Hematopoietic multipotent progenitor cell treated with erythropoietin and hydrocortisone succinate and interleukin-3 and kit ligand, for 6 days (in vitro differentiated cells): ENCODE measurements at regions not wholly inside any gene's neighbourhood (a gene's known extent, or its start where the extent isn't known, plus 50 kb on each side); places are given as distances from the start of the nearest gene placed in this dataset.

Source experiments
- DNase-seq: peaks from one replicate; pipeline ENCODE4 v3.0.0-alpha.2; 2015

GRCh38 chr20:11053310-11053709 lies 379.5 kb upstream of the JAG1 start:
- DNase-seq = no peak

GRCh38 chr20:11054266-11054993 lies 380.6 kb upstream of the JAG1 start:
- no peak for DNase-seq

GRCh38 chr20:11056414-11056813 lies 382.6 kb upstream of the JAG1 start:
- DNase-seq = no peak

GRCh38 chr20:11057624-11058023 lies 383.8 kb upstream of the JAG1 start:
- no peak for DNase-seq

- DNase-seq = no peak
Observed at GRCh38 chr20:11059659-11060058, 385.9 kb upstream of the JAG1 start.

- DNase-seq = no peak
Observed at GRCh38 chr20:11060423-11061185, 386.8 kb upstream of the JAG1 start.

- DNase-seq = no peak
Observed at GRCh38 chr20:11063444-11063843, 389.6 kb upstream of the JAG1 start.

GRCh38 chr20:11064946-11065345 lies 391.1 kb upstream of the JAG1 start:
- DNase-seq = no peak

GRCh38 chr20:11067359-11067758 lies 393.6 kb upstream of the JAG1 start:
- no peak for DNase-seq

- DNase-seq = no peak
Observed at GRCh38 chr20:11072982-11073381, 399.2 kb upstream of the JAG1 start.

GRCh38 chr20:11076434-11077105 lies 402.8 kb upstream of the JAG1 start:
- DNase-seq = no peak

GRCh38 chr20:11077226-11077625 lies 403.4 kb upstream of the JAG1 start:
- no peak for DNase-seq

- DNase-seq = no peak
Observed at GRCh38 chr20:11080010-11080409, 406.2 kb upstream of the JAG1 start.

GRCh38 chr20:11080781-11081377 lies 407.1 kb upstream of the JAG1 start:
- DNase-seq = no peak

- DNase-seq = no peak
Observed at GRCh38 chr20:11083841-11084240, 410.0 kb upstream of the JAG1 start.

GRCh38 chr20:11084508-11084907 lies 410.7 kb upstream of the JAG1 start:
- DNase-seq = no peak

GRCh38 chr20:11086970-11087369 lies 413.2 kb upstream of the JAG1 start:
- DNase-seq = no peak

GRCh38 chr20:11090751-11091150 lies 417.0 kb upstream of the JAG1 start:
- DNase-seq = no peak

GRCh38 chr20:11091511-11091910 lies 417.7 kb upstream of the JAG1 start:
- no peak for DNase-seq

- DNase-seq = no peak
Observed at GRCh38 chr20:11092151-11092550, 418.4 kb upstream of the JAG1 start.

- DNase-seq = no peak
Observed at GRCh38 chr20:11094196-11094595, 420.4 kb upstream of the JAG1 start.

- no peak for DNase-seq
Observed at GRCh38 chr20:11094711-11095110, 420.9 kb upstream of the JAG1 start.

GRCh38 chr20:11098888-11099287 lies 425.1 kb upstream of the JAG1 start:
- DNase-seq = no peak

GRCh38 chr20:11101243-11101642 lies 427.4 kb upstream of the JAG1 start:
- peak; percentile 32 for DNase-seq
